GM23248 (cell line): ENCODE measurements at regions not wholly inside any gene's neighbourhood (a gene's known extent, or its start where the extent isn't known, plus 50 kb on each side); places are given as distances from the start of the nearest gene placed in this dataset.
"Not testable (repeated sequence)": the region's sequence is repeated elsewhere in the genome, so short reads cannot be mapped to it uniquely, and the experiment has no call there.

ENCODE experiments used
- DNase-seq: peaks from one replicate; pipeline ENCODE4 v3.0.0-alpha.2; 2015
- H2AFZ ChIP-seq: fragments of 200-600 bp; sonication (generic); 2 replicates; pipeline ENCODE4 v1.6.1; 2016; ENCODE audit warnings: antibody characterized with exemption
- H3F3A ChIP-seq: fragments of 200-600 bp; sonication (generic); 2 replicates; pipeline ENCODE4 v1.6.1; 2016; ENCODE audit warnings: mild to moderate bottlenecking, antibody characterized with exemption, mixed run types; ENCODE audit not compliant: insufficient read depth
- H3K27ac ChIP-seq: fragments of 200-600 bp; sonication (generic); 2 replicates; pipeline ENCODE4 v1.5.1; 2016; ENCODE audit warnings: mild to moderate bottlenecking
- H3K27me3 ChIP-seq: fragments of 200-600 bp; sonication (generic); replicated peaks from 2 replicates; pipeline ENCODE4 v1.6.1; 2016; ENCODE audit warnings: mild to moderate bottlenecking; ENCODE audit not compliant: insufficient read depth
- H3K36me3 ChIP-seq: fragments of 200-600 bp; sonication (generic); 2 replicates; pipeline ENCODE4 v1.6.1; 2016; ENCODE audit warnings: low read depth, mild to moderate bottlenecking
- H3K4me1 ChIP-seq: fragments of 200-600 bp; sonication (generic); 2 replicates; pipeline ENCODE4 v1.6.1; 2016; ENCODE audit warnings: mild to moderate bottlenecking; ENCODE audit not compliant: insufficient read depth
- H3K4me2 ChIP-seq: fragments of 200-600 bp; sonication (generic); one replicate; pipeline ENCODE4 v1.6.1; 2016; ENCODE audit warnings: mild to moderate bottlenecking; ENCODE audit not compliant: unreplicated experiment
- H3K4me3 ChIP-seq: fragments of 200-600 bp; sonication (generic); 2 replicates; pipeline ENCODE4 v1.5.1; 2016; ENCODE audit warnings: mild to moderate bottlenecking
- H3K79me2 ChIP-seq: fragments of 200-600 bp; sonication (generic); 2 replicates; pipeline ENCODE4 v1.6.1; 2016; ENCODE audit warnings: mild to moderate bottlenecking; ENCODE audit not compliant: insufficient read depth
- H3K9ac ChIP-seq: fragments of 200-600 bp; sonication (generic); 2 replicates; pipeline ENCODE4 v1.6.1; 2016; ENCODE audit warnings: mild to moderate bottlenecking
- H3K9me2 ChIP-seq: fragments of 200-600 bp; sonication (generic); 2 replicates; pipeline ENCODE4 v1.6.1; 2016; ENCODE audit warnings: mixed run types, mild to moderate bottlenecking, moderate library complexity; ENCODE audit not compliant: insufficient read depth
- H3K9me3 ChIP-seq: fragments of 200-600 bp; sonication (generic); one replicate; pipeline ENCODE4 v1.6.1; 2017; ENCODE audit warnings: low read depth
- H4K20me1 ChIP-seq: fragments of 200-600 bp; sonication (generic); 2 replicates; pipeline ENCODE4 v1.6.0; 2016; ENCODE audit not compliant: insufficient read depth
- EZH2 ChIP-seq: fragments of 200-600 bp; sonication (generic); IDR thresholded peaks from 2 replicates; pipeline ENCODE4 v1.6.1; 2018; ENCODE audit warnings: antibody characterized with exemption, mild to moderate bottlenecking; ENCODE audit not compliant: insufficient read depth, poor library complexity, severe bottlenecking
- EZH2phosphoT487 ChIP-seq: fragments of 200-600 bp; sonication (generic); IDR thresholded peaks from 2 replicates; pipeline ENCODE4 v1.6.1; 2018; ENCODE audit warnings: antibody characterized with exemption, moderate library complexity, mild to moderate bottlenecking, low read depth; ENCODE audit not compliant: insufficient read depth
- WGBS, 2 experiments: methylation state at CpG; one replicate each; pipeline ENCODE4 v1.1.6; 2015 to 2017; ENCODE audit warnings: low lambda C conversion rate in 2 of 2, low coverage in 1 of 2; ENCODE audit errors: missing lambda C conversion rate in 2 of 2; 5-methylcytosine and 5-hydroxymethylcytosine counted together
- in situ Hi-C: fragments of 300-500 bp; cut with MboI; formaldehyde crosslinking; loops from 2 replicates; pipeline ENCODE4 v1.15.0; 2020

DNA sequence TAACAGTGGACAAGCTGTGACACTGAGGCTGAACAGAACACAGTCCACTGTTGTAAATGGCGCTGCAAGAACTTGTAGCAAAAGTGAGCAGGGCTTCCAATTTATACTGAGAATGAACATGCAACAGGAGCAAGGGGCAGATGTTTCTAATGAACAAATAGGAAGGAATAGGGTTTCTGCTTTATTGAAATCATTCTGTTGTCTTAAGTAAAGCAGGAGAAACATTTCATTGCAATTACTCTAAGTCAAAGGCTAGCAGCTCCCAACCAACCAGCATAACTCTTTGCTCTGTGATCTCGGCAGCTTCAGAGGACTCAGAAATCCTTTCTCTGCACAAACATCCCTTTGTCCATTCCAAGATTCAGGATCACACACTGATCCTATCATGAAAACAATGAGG lies 236.2 kb upstream of the PRSS58 start:
- no peak overlapping the region for H2AFZ ChIP-seq
- TF ChIP-seq EZH2 (no peak), EZH2phosphoT487 (no peak)
- no peak overlapping the region for H3K4me2 ChIP-seq
- no peak overlapping the region for H3K9ac ChIP-seq
- no peaks in the 10 kb centered on the region for H3K36me3 ChIP-seq
- H3K4me3 ChIP-seq: no peak overlapping the region
- no peaks in the 10 kb centered on the region for H3K9me2 ChIP-seq
- H4K20me1 ChIP-seq: no peaks in the 10 kb centered on the region
- H3K9me3 ChIP-seq: no peaks in the 10 kb centered on the region
- no peaks in the 10 kb centered on the region for H3F3A ChIP-seq
- no peak for DNase-seq
- no peaks in the 10 kb centered on the region for H3K4me1 ChIP-seq
- peaks cover 68% of the 10 kb centered on the region for H3K27me3 ChIP-seq
- 40 to 46% methylated on average over 2 of the region's 2 CpGs for WGBS, 2 experiments
- in situ Hi-C loops: no loop called here
- no peaks in the 10 kb centered on the region for H3K79me2 ChIP-seq
- H3K27ac ChIP-seq: no peak overlapping the region

DNA sequence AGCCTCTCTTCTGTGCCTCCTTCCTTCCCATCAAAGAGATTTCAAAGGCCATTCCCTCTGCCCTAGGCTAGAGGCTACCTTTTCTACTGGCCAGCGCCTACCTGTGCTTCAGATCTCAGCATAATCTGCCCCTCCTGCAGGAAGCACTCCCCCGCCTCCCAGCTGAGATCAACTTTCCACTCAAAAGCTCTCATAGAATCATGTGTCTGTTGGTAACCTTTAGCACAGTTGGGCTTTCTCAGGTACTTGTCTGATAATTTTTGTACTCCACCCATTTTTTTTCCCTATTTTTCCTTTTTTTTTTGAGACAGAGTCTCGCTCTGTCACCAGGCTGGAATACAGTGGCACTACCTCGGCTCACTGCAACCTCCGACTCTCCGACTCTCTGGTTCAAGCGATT lies 231.0 kb upstream of the PRSS58 start:
- Histone ChIP-seq H3K4me1 (no peaks in the 10 kb centered on the region), H3K79me2 (no peaks in the 10 kb centered on the region), H3K4me2 (no peak overlapping the region), H3K4me3 (no peak overlapping the region), H3K9ac (no peak overlapping the region), H3F3A (no peaks in the 10 kb centered on the region), H4K20me1 (no peaks in the 10 kb centered on the region), H3K27ac (no peak overlapping the region), H3K27me3 (peaks cover 29% of the 10 kb centered on the region), H3K9me3 (no peaks in the 10 kb centered on the region), H2AFZ (no peak overlapping the region), H3K36me3 (no peaks in the 10 kb centered on the region), H3K9me2 (no peaks in the 10 kb centered on the region)
- no peak for DNase-seq
- 76 to 82% methylated on average over 7 of the region's 7 CpGs for WGBS, 2 experiments
- in situ Hi-C loops: no loop called here
- TF ChIP-seq EZH2phosphoT487 (no peak), EZH2 (no peak)

- Histone ChIP-seq H4K20me1 (no peaks in the 10 kb centered on the region), H2AFZ (no peak overlapping the region), H3K4me1 (no peaks in the 10 kb centered on the region), H3F3A (no peaks in the 10 kb centered on the region), H3K27me3 (peaks cover 26% of the 10 kb centered on the region), H3K4me3 (no peak overlapping the region), H3K9ac (no peak overlapping the region), H3K9me2 (no peaks in the 10 kb centered on the region), H3K9me3 (no peaks in the 10 kb centered on the region), H3K4me2 (no peak overlapping the region), H3K27ac (no peak overlapping the region), H3K36me3 (no peaks in the 10 kb centered on the region), H3K79me2 (no peaks in the 10 kb centered on the region)
- WGBS, 2 experiments: 42 to 46% methylated on average over 10 of the region's 10 CpGs
- in situ Hi-C loops: no loop called here
- DNase-seq: no peak
- TF ChIP-seq EZH2 (no peak), EZH2phosphoT487 (no peak)
Measured at GRCh38 chr7:142488036-142488633, 230.3 kb upstream of the PRSS58 start.

GRCh38 chr7:142487565-142487964 lies 229.7 kb upstream of the PRSS58 start:
- WGBS, 2 experiments: 29 to 37% methylated on average over 4 of the region's 4 CpGs
- H3K4me3 ChIP-seq, H3K4me2 ChIP-seq, H3K4me1 ChIP-seq, H3K9me3 ChIP-seq, H2AFZ ChIP-seq, in situ Hi-C loops, H3K79me2 ChIP-seq, H3F3A ChIP-seq, H3K27ac ChIP-seq, H3K9ac ChIP-seq, H4K20me1 ChIP-seq, DNase-seq, H3K9me2 ChIP-seq, H3K36me3 ChIP-seq: not testable (repeated sequence)
- H3K27me3 ChIP-seq: peaks cover 20% of the 10 kb centered on the region

GRCh38 chr7:142487124-142487523 lies 229.3 kb upstream of the PRSS58 start:
- Histone ChIP-seq H3K27ac (no peak overlapping the region), H3K4me3 (no peak overlapping the region), H2AFZ (no peak overlapping the region), H3K79me2 (no peaks in the 10 kb centered on the region), H3K27me3 (peaks cover 20% of the 10 kb centered on the region), H3K9me3 (no peaks in the 10 kb centered on the region), H3K9ac (no peak overlapping the region), H4K20me1 (no peaks in the 10 kb centered on the region), H3K9me2 (no peaks in the 10 kb centered on the region), H3K36me3 (no peaks in the 10 kb centered on the region), H3K4me1 (no peaks in the 10 kb centered on the region), H3F3A (no peaks in the 10 kb centered on the region), H3K4me2 (no peak overlapping the region)
- in situ Hi-C loops: no loop called here
- TF ChIP-seq EZH2: no peak
- TF ChIP-seq EZH2phosphoT487: no peak
- no peak for DNase-seq
- WGBS, 2 experiments: 53 to 66% methylated on average over 4 of the region's 4 CpGs
